ENCODE measurements at regions not wholly inside any gene's neighbourhood (a gene's known extent, or its start where the extent isn't known, plus 50 kb on each side); places are given as distances from the start of the nearest gene placed in this dataset.

DNA sequence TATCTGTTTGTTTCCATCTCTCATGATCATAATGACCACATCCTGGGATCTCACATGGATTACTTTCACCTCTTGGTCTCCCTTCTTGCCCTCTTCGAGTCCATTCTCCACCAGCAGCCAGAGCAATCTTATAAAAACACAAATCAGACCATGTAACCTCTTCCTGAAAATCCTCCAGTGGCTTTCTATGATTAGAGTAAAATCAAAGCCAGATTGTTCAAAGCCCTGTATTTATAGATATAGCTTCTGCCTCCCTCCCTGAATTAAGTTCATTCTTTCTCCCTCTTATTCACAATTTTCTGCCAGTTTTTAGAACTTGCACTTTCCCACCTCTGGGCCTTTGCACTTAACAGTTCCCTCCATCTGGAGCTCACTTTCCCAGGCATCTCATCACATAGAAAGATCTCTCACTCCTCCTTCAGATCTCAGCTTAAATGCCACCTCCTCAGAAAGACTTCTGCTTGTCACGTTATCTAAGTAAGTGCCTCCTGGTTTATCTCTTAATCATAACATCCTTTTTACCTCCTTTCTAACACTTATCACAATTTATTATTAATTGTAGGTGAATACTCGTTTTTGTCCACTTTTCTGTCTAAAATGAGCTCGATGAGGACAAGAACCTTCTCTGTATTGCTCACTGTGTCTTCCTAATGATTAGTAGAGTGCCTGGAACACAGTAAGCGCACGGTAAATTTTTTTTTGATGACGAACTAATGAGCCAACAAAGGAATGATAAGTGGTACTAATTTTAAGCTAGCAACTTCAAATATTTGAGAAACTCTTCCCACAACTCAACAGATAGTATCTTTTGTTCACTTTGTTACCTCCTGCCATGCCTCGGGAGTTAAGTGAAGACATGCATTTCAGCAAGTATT is 80.5 kb downstream of the CYB561 start:
- TF ChIP-seq POLR2A (IDR thresholded peaks at IDR 0.05) (no peak), CTCF (IDR thresholded peaks at IDR 0.05) (no peak)
- no peak overlapping the region for H3K27ac ChIP-seq
- H3K4me1 ChIP-seq = peaks cover 0 to 11% (median 0%) of the 10 kb centered on the region in 3 donors
- WGBS, 2 donors = 77 to 83% methylated on average over 8 of the region's 8 CpGs
- peaks cover 0 to 18% (median 0%) of the 10 kb centered on the region in 3 donors for H3K36me3 ChIP-seq
- DNase-seq = no peak
- no peak overlapping the region for H3K4me3 ChIP-seq
- no peaks in the 10 kb centered on the region for H3K9me3 ChIP-seq
- H3K27me3 ChIP-seq = no peaks in the 10 kb centered on the region
- intact Hi-C loops (cut with DNase I) = no loop called here

DNA sequence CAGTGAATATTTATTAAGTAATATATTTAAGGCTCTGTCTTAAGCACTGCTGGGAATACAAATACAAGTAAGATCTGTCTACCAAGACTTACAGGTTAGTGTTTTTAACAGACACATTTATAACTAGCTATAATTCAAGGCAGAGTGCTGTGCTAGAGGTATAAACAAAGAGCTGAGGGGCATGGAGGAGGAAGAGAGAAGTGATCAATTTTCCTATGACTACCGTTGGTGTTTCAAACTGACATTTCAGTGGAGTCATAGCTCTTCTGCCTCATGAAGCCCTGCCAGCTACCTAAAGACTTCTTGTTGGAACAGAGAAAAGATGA is 79.9 kb downstream of the CYB561 start:
- Histone ChIP-seq H3K27ac (no peak overlapping the region), H3K36me3 (peaks cover 0 to 16% (median 0%) of the 10 kb centered on the region in 3 donors), H3K4me3 (no peak overlapping the region), H3K9me3 (no peaks in the 10 kb centered on the region), H3K4me1 (peaks cover 0 to 11% (median 0%) of the 10 kb centered on the region in 3 donors), H3K27me3 (no peaks in the 10 kb centered on the region)
- intact Hi-C loops (cut with DNase I) = no loop called here
- DNase-seq = no peak
- no peak for TF ChIP-seq POLR2A (IDR thresholded peaks at IDR 0.05)
- TF ChIP-seq CTCF (IDR thresholded peaks at IDR 0.05) = no peak
- 65 to 71% methylated on average over 1 of the region's 1 CpG for WGBS, 2 donors

GRCh38 chr17:63369233-63369632 is 76.9 kb downstream of the CYB561 start:
- H3K4me1 ChIP-seq = peaks cover 0 to 9% (median 0%) of the 10 kb centered on the region in 3 donors
- H3K36me3 ChIP-seq = no peaks in the 10 kb centered on the region
- no peak for TF ChIP-seq POLR2A (IDR thresholded peaks at IDR 0.05)
- no peak for TF ChIP-seq CTCF (IDR thresholded peaks at IDR 0.05)
- H3K9me3 ChIP-seq = no peaks in the 10 kb centered on the region
- intact Hi-C loops (cut with DNase I) = no loop called here
- no peak for DNase-seq
- WGBS, 2 donors = 84 to 87% methylated on average over 4 of the region's 4 CpGs
- no peak overlapping the region for H3K27ac ChIP-seq
- no peak overlapping the region for H3K4me3 ChIP-seq
- no peaks in the 10 kb centered on the region for H3K27me3 ChIP-seq

- Histone ChIP-seq H3K27ac (no peak overlapping the region), H3K4me3 (no peak overlapping the region), H3K36me3 (no peaks in the 10 kb centered on the region), H3K4me1 (no peaks in the 10 kb centered on the region), H3K9me3 (no peaks in the 10 kb centered on the region), H3K27me3 (no peaks in the 10 kb centered on the region)
- TF ChIP-seq CTCF (IDR thresholded peaks at IDR 0.05) (no peak), POLR2A (IDR thresholded peaks at IDR 0.05) (no peak)
- WGBS, 2 donors = 89 to 93% methylated on average over 8 of the region's 8 CpGs
- no peak for DNase-seq
- intact Hi-C loops (cut with DNase I) = no loop called here
These were observed 75.4 kb downstream of the CYB561 start for GRCh38 chr17:63370696-63371095.

DNA sequence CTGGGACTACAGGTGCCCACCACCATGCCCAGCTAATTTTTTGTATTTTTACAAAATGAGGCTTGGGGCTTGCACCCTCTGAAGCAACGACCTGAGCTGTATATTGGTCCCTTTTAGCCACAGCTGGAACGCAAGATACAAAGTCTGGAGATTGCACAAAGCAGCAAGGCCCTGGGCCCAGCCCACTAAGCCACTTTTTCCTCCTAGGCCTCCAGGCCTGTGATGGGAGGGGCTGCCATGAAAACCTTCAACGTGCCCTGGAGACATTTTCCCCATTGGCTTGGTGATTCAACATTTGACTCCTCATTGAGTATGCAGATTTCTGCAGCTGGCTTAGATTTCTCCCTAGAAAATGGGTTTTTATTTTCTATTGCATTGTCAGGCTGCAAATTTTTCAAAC is 69.2 kb downstream of the CYB561 start:
- H3K27me3 ChIP-seq = no peaks in the 10 kb centered on the region
- H3K36me3 ChIP-seq = peaks cover 0 to 37% (median 0%) of the 10 kb centered on the region in 3 donors
- WGBS, 2 donors = 80 to 90% methylated on average over 2 to 3 of the region's 3 CpGs
- intact Hi-C loops (cut with DNase I) = no loop called here
- TF ChIP-seq CTCF (IDR thresholded peaks at IDR 0.05) (no peak), POLR2A (IDR thresholded peaks at IDR 0.05) (no peak)
- no peak for DNase-seq
- no peak overlapping the region for H3K4me3 ChIP-seq
- H3K27ac ChIP-seq = no peak overlapping the region
- peaks cover 0 to 3% (median 0%) of the 10 kb centered on the region in 3 donors for H3K9me3 ChIP-seq
- no peaks in the 10 kb centered on the region for H3K4me1 ChIP-seq
